H9 (cell line): ENCODE measurements at regions not wholly inside any gene's neighbourhood (a gene's known extent, or its start where the extent isn't known, plus 50 kb on each side); places are given as distances from the start of the nearest gene placed in this dataset.

Experiments
- DNase-seq: peaks from one replicate; pipeline ENCODE4 v3.0.0-alpha.2; 2017
- H2AFZ ChIP-seq: one replicate; pipeline ENCODE4 v1.6.1; 2013; ENCODE audit warnings: mild to moderate bottlenecking, low read length, control low read depth, moderate library complexity
- H2AK5ac ChIP-seq: 2 replicates; pipeline ENCODE4 v1.6.1; 2013; ENCODE audit warnings: low read length, control low read depth, mixed read lengths; ENCODE audit not compliant: insufficient read length
- H2BK120ac ChIP-seq: one replicate; pipeline ENCODE4 v1.6.1; 2013; ENCODE audit warnings: low read depth, mild to moderate bottlenecking, low read length, control low read depth, inconsistent platforms; ENCODE audit not compliant: poor library complexity, severe bottlenecking
- H2BK12ac ChIP-seq: 2 replicates; pipeline ENCODE4 v1.6.1; 2013; ENCODE audit warnings: low read length, control low read depth, mixed read lengths, low read depth; ENCODE audit not compliant: insufficient read length
- H2BK15ac ChIP-seq: 2 replicates; pipeline ENCODE4 v1.6.1; 2013; ENCODE audit warnings: low read depth, low read length, control low read depth
- H2BK20ac ChIP-seq: one replicate; pipeline ENCODE4 v1.6.1; 2013; ENCODE audit warnings: low read depth, mild to moderate bottlenecking, low read length, control low read depth, inconsistent platforms; ENCODE audit not compliant: poor library complexity, severe bottlenecking
- H2BK5ac ChIP-seq: 2 replicates; pipeline ENCODE4 v1.6.1; 2013; ENCODE audit warnings: low read length, control low read depth, mixed read lengths; ENCODE audit not compliant: insufficient read length
- H3K14ac ChIP-seq: 2 replicates; pipeline ENCODE4 v1.6.1; 2013; ENCODE audit warnings: low read length, control low read depth; ENCODE audit not compliant: insufficient read depth
- H3K18ac ChIP-seq: 2 replicates; pipeline ENCODE4 v1.6.1; 2013; ENCODE audit warnings: low read depth, mild to moderate bottlenecking, mixed read lengths, low read length, control low read depth; ENCODE audit not compliant: insufficient read length
- H3K23ac ChIP-seq: 2 replicates; pipeline ENCODE4 v1.6.1; 2013; ENCODE audit warnings: low read length, control low read depth, mixed read lengths, low read depth; ENCODE audit not compliant: insufficient read length
- H3K23me2 ChIP-seq: 2 replicates; pipeline ENCODE4 v1.6.1; 2013; ENCODE audit warnings: low read depth, mild to moderate bottlenecking, mixed read lengths, low read length, control low read depth; ENCODE audit not compliant: insufficient read length, poor library complexity, severe bottlenecking
- H3K27ac ChIP-seq: 2 replicates; pipeline ENCODE4 v1.5.1; 2013; ENCODE audit warnings: low read length, control low read depth, mixed read lengths, low read depth; ENCODE audit not compliant: insufficient read length
- H3K27me3 ChIP-seq: 2 replicates; pipeline ENCODE4 v1.6.1; 2013; ENCODE audit warnings: low read length, control low read depth, inconsistent platforms; ENCODE audit not compliant: insufficient read depth
- H3K4ac ChIP-seq: 2 replicates; pipeline ENCODE4 v1.6.1; 2013; ENCODE audit warnings: low read depth, mild to moderate bottlenecking, control low read depth, inconsistent platforms, low read length, moderate library complexity
- H3K4me1 ChIP-seq: 2 replicates; pipeline ENCODE4 v1.6.1; 2013; ENCODE audit warnings: low read length, control low read depth, inconsistent platforms; ENCODE audit not compliant: insufficient read depth
- H3K4me2 ChIP-seq: 2 replicates; pipeline ENCODE4 v1.6.1; 2013; ENCODE audit warnings: low read length, control low read depth, mixed read lengths; ENCODE audit not compliant: insufficient read length, insufficient read depth
- H3K56ac ChIP-seq: 2 replicates; pipeline ENCODE4 v1.6.1; 2013; ENCODE audit warnings: low read depth, mild to moderate bottlenecking, mixed read lengths, low read length, control low read depth; ENCODE audit not compliant: insufficient read length
- H3K79me1 ChIP-seq: 2 replicates; pipeline ENCODE4 v1.6.1; 2013; ENCODE audit warnings: low read depth, mild to moderate bottlenecking, moderate library complexity, low read length, control low read depth, inconsistent platforms; ENCODE audit not compliant: insufficient read depth, poor library complexity, severe bottlenecking
- H3K79me2 ChIP-seq: 2 replicates; pipeline ENCODE4 v1.6.1; 2013; ENCODE audit warnings: low read length, control low read depth, inconsistent platforms; ENCODE audit not compliant: insufficient read depth
- H3K9ac ChIP-seq: 2 replicates; pipeline ENCODE4 v1.6.1; 2013; ENCODE audit warnings: low read length, control low read depth, mixed read lengths; ENCODE audit not compliant: insufficient read length; ENCODE audit errors: extremely low read depth
- H3K9me3 ChIP-seq: one replicate; pipeline ENCODE4 v1.6.1; 2013; ENCODE audit warnings: low read depth, low read length, inconsistent platforms; ENCODE audit not compliant: control insufficient read depth
- H3T11ph ChIP-seq: one replicate; pipeline ENCODE4 v1.6.1; 2013; ENCODE audit warnings: mild to moderate bottlenecking, low read length, control low read depth, inconsistent platforms
- H4K20me1 ChIP-seq: one replicate; pipeline ENCODE4 v1.6.1; 2013; ENCODE audit not compliant: control insufficient read depth, insufficient read length, insufficient read depth
- H4K5ac ChIP-seq: 2 replicates; pipeline ENCODE4 v1.6.1; 2013; ENCODE audit warnings: low read depth, mild to moderate bottlenecking, mixed read lengths, low read length, control low read depth; ENCODE audit not compliant: insufficient read length
- H4K8ac ChIP-seq: replicated peaks from 2 replicates; pipeline ENCODE4 v1.6.1; 2013; ENCODE audit warnings: low read length, control low read depth, mixed read lengths, low read depth; ENCODE audit not compliant: insufficient read length
- H4K91ac ChIP-seq: 2 replicates; pipeline ENCODE4 v1.6.1; 2013; ENCODE audit warnings: low read depth, mild to moderate bottlenecking, moderate library complexity, mixed read lengths, low read length, control low read depth; ENCODE audit not compliant: insufficient read length
- H3K27ac Mint-ChIP-seq, 3 experiments: 2 replicates in 2 of 3; 3 replicates in 1 of 3; pipeline ENCODE4 v1.8.0; 2020 to 2021; ENCODE audit warnings: mixed read lengths in 3 of 3, mild to moderate bottlenecking in 1 of 3, moderate library complexity in 1 of 3
- H3K27me3 Mint-ChIP-seq: 2 replicates; pipeline ENCODE4 v1.8.0; 2021; ENCODE audit warnings: low read depth, mild to moderate bottlenecking, moderate library complexity, mixed read lengths
- H3K36me3 Mint-ChIP-seq, 3 experiments: 2 replicates in 2 of 3; 3 replicates in 1 of 3; pipeline ENCODE4 v1.8.0; 2020 to 2021; ENCODE audit warnings: low read depth in 3 of 3, mixed read lengths in 3 of 3; ENCODE audit not compliant: insufficient read depth in 1 of 3
- H3K4me1 Mint-ChIP-seq, 2 experiments: 2 replicates each; pipeline ENCODE4 v1.8.0; 2020; ENCODE audit warnings: mixed read lengths in 2 of 2
- H3K4me3 Mint-ChIP-seq, 2 experiments: 2 replicates in 1 of 2; 3 replicates in 1 of 2; pipeline ENCODE4 v1.8.0; 2020 to 2021; ENCODE audit warnings: mild to moderate bottlenecking in 2 of 2, mixed read lengths in 2 of 2, moderate library complexity in 1 of 2
- H3K9me3 Mint-ChIP-seq, 2 experiments: 2 replicates in 1 of 2; 3 replicates in 1 of 2; pipeline ENCODE4 v1.8.0; 2020; ENCODE audit warnings: mild to moderate bottlenecking in 2 of 2, mixed read lengths in 2 of 2, moderate library complexity in 1 of 2
- CTCF ChIP-seq: fragments of 200-600 bp; sonication (generic); conservative IDR thresholded peaks from 3 replicates; pipeline ENCODE4 v1.8.0; 2021; ENCODE audit warnings: antibody characterized with exemption, mild to moderate bottlenecking
- WGBS: extraction: QIAGEN DNeasy Blood & Tissue Kit; methylation state at CpG from one replicate; pipeline ENCODE4 v1.1.7; 2013; ENCODE audit warnings: missing lambda C conversion rate, low lambda C conversion rate, mixed read lengths; ENCODE audit not compliant: insufficient read length; ENCODE audit errors: extremely low coverage; 5-methylcytosine and 5-hydroxymethylcytosine counted together

GRCh38 chr7:110291430-110291829 lies 799.5 kb upstream of the LRRN3 start:
- no CpG with 5 or more reads among the region's 2 CpGs for WGBS
- no peak overlapping the region for H2AK5ac ChIP-seq

More at GRCh38 chr7:110291430-110291829, 799.5 kb upstream of the LRRN3 start:
- Mint-ChIP-seq H3K4me1 (peaks cover 7 to 11% of the 10 kb centered on the region in 2 experiments), H3K27me3 (no peaks in the 10 kb centered on the region), H3K27ac (no peak overlapping the region), H3K4me3 (no peak overlapping the region), H3K9me3 (no peaks in the 10 kb centered on the region; a peak in 1 of 5 replicates), H3K36me3 (no peaks in the 10 kb centered on the region; a peak in 1 of 7 replicates)
- Histone ChIP-seq H2BK15ac (no peak overlapping the region), H2BK12ac (no peak overlapping the region), H3K4ac (no peak overlapping the region), H2BK120ac (no peak overlapping the region), H3K4me1 (no peaks in the 10 kb centered on the region), H3K18ac (no peak overlapping the region), H4K5ac (no peak overlapping the region), H3K4me2 (no peak overlapping the region), H3K56ac (no peak overlapping the region), H3K27ac (no peak overlapping the region), H3K23me2 (no peaks in the 10 kb centered on the region), H3K27me3 (no peaks in the 10 kb centered on the region), H3K79me2 (no peaks in the 10 kb centered on the region), H4K91ac (no peak overlapping the region), H3K9ac (no peak overlapping the region), H3K79me1 (no peaks in the 10 kb centered on the region), H2AFZ (no peak overlapping the region), H3T11ph (no peak overlapping the region), H2BK5ac (no peak overlapping the region), H3K9me3 (no peaks in the 10 kb centered on the region), H4K20me1 (no peaks in the 10 kb centered on the region), H2BK20ac (no peak overlapping the region), H3K14ac (no peak overlapping the region), H3K23ac (no peak overlapping the region), H4K8ac (no peak overlapping the region)
- TF ChIP-seq CTCF, result no peak
- no peak for DNase-seq
